ENCODE measurements at regions not wholly inside any gene's neighbourhood (a gene's known extent, or its start where the extent isn't known, plus 50 kb on each side); places are given as distances from the start of the nearest gene placed in this dataset.

GRCh38 chr2:125085904-125086303 is 1060.8 kb downstream of the CNTNAP5 start:
- no peak for DNase-seq
- CTCF ChIA-PET: no interaction called here
- Mint-ChIP-seq H3K4me1 (ENCODE audit: low read depth) (no peaks in the 10 kb centered on the region), H3K27ac (no peak overlapping the region), H3K27me3 (no peaks in the 10 kb centered on the region), H3K9me3 (peaks cover 12% of the 10 kb centered on the region), H3K4me3 (no peak overlapping the region), H3K36me3 (no peaks in the 10 kb centered on the region)
- intact Hi-C loops (cut with micrococcal nuclease): no loop called here
- POLR2A ChIA-PET: no interaction called here

GRCh38 chr2:125086313-125087184 is 1061.5 kb downstream of the CNTNAP5 start:
- DNase-seq: no peak
- intact Hi-C loops (cut with micrococcal nuclease): no loop called here
- Mint-ChIP-seq H3K27me3 (no peaks in the 10 kb centered on the region), H3K9me3 (peaks cover 16% of the 10 kb centered on the region), H3K4me3 (no peak overlapping the region), H3K27ac (no peak overlapping the region), H3K4me1 (ENCODE audit: low read depth) (no peaks in the 10 kb centered on the region), H3K36me3 (no peaks in the 10 kb centered on the region)
- ChIA-PET CTCF (no interaction called here), POLR2A (no interaction called here)

- POLR2A ChIA-PET: no interaction called here
Observed at GRCh38 chr2:125092276-125093009, 1067.4 kb downstream of the CNTNAP5 start.

GRCh38 chr2:125095826-125096225 is 1070.7 kb downstream of the CNTNAP5 start:
- POLR2A ChIA-PET: no interaction called here
- CTCF ChIA-PET: no interaction called here
- H3K36me3 Mint-ChIP-seq: no peaks in the 10 kb centered on the region
- H3K9me3 Mint-ChIP-seq: peaks cover 11% of the 10 kb centered on the region
- no peaks in the 10 kb centered on the region for H3K27me3 Mint-ChIP-seq
- H3K4me3 Mint-ChIP-seq: no peak overlapping the region
- no peak for DNase-seq
- no peaks in the 10 kb centered on the region for H3K4me1 Mint-ChIP-seq (ENCODE audit: low read depth)
- H3K27ac Mint-ChIP-seq: no peak overlapping the region
- intact Hi-C loops (cut with micrococcal nuclease): no loop called here

More at GRCh38 chr2:125092276-125093009, 1067.4 kb downstream of the CNTNAP5 start:
- Mint-ChIP-seq H3K9me3 (peaks cover 20% of the 10 kb centered on the region), H3K27me3 (no peaks in the 10 kb centered on the region), H3K4me3 (no peak overlapping the region), H3K36me3 (no peaks in the 10 kb centered on the region), H3K27ac (no peak overlapping the region), H3K4me1 (ENCODE audit: low read depth) (no peaks in the 10 kb centered on the region)
- CTCF ChIA-PET: no interaction called here
- no peak for DNase-seq
- intact Hi-C loops (cut with micrococcal nuclease): no loop called here

- Mint-ChIP-seq H3K36me3 (no peaks in the 10 kb centered on the region), H3K9me3 (peaks cover 10% of the 10 kb centered on the region), H3K27ac (no peak overlapping the region), H3K4me1 (ENCODE audit: low read depth) (no peaks in the 10 kb centered on the region), H3K4me3 (no peak overlapping the region), H3K27me3 (no peaks in the 10 kb centered on the region)
- POLR2A ChIA-PET: no interaction called here
- intact Hi-C loops (cut with micrococcal nuclease): no loop called here
- CTCF ChIA-PET: no interaction called here
- DNase-seq: no peak
Observed at GRCh38 chr2:125106710-125107109, 1081.6 kb downstream of the CNTNAP5 start.

GRCh38 chr2:125107446-125107845 is 1082.4 kb downstream of the CNTNAP5 start:
- DNase-seq: no peak
- POLR2A ChIA-PET: no interaction called here
- H3K4me1 Mint-ChIP-seq (ENCODE audit: low read depth): no peaks in the 10 kb centered on the region
- no peak overlapping the region for H3K27ac Mint-ChIP-seq
- peaks cover 9% of the 10 kb centered on the region for H3K9me3 Mint-ChIP-seq
- intact Hi-C loops (cut with micrococcal nuclease): no loop called here
- H3K4me3 Mint-ChIP-seq: no peak overlapping the region
- CTCF ChIA-PET: no interaction called here
- no peaks in the 10 kb centered on the region for H3K36me3 Mint-ChIP-seq
- no peaks in the 10 kb centered on the region for H3K27me3 Mint-ChIP-seq

GRCh38 chr2:125108251-125108650 is 1083.2 kb downstream of the CNTNAP5 start:
- H3K4me1 Mint-ChIP-seq (ENCODE audit: low read depth): no peaks in the 10 kb centered on the region
- H3K27me3 Mint-ChIP-seq: no peaks in the 10 kb centered on the region
- H3K9me3 Mint-ChIP-seq: peaks cover 6% of the 10 kb centered on the region
- ChIA-PET POLR2A (no interaction called here), CTCF (interaction anchor here (0.7 kb wide), 1 partner anchor 1413 kb away, joined by 3 read pairs; no protein-coding TSS in a partner anchor)
- intact Hi-C loops (cut with micrococcal nuclease): no loop called here
- H3K4me3 Mint-ChIP-seq: no peak overlapping the region
- DNase-seq: no peak
- no peaks in the 10 kb centered on the region for H3K36me3 Mint-ChIP-seq
- no peak overlapping the region for H3K27ac Mint-ChIP-seq

GRCh38 chr2:125125902-125126301 is 1100.8 kb downstream of the CNTNAP5 start:
- Mint-ChIP-seq H3K4me1 (ENCODE audit: low read depth) (no peaks in the 10 kb centered on the region), H3K9me3 (peaks cover 33% of the 10 kb centered on the region), H3K27ac (no peak overlapping the region), H3K36me3 (no peaks in the 10 kb centered on the region), H3K27me3 (no peaks in the 10 kb centered on the region), H3K4me3 (no peak overlapping the region)
- ChIA-PET POLR2A (no interaction called here), CTCF (no interaction called here)
- no peak for DNase-seq
- intact Hi-C loops (cut with micrococcal nuclease): no loop called here

- DNase-seq: no peak
- ChIA-PET CTCF (no interaction called here), POLR2A (no interaction called here)
- Mint-ChIP-seq H3K4me3 (no peak overlapping the region), H3K36me3 (no peaks in the 10 kb centered on the region), H3K9me3 (peaks cover 5% of the 10 kb centered on the region), H3K4me1 (ENCODE audit: low read depth) (no peaks in the 10 kb centered on the region), H3K27ac (no peak overlapping the region), H3K27me3 (no peaks in the 10 kb centered on the region)
- intact Hi-C loops (cut with micrococcal nuclease): no loop called here
Observed at GRCh38 chr2:125160947-125161346, 1135.9 kb downstream of the CNTNAP5 start.

- DNase-seq: no peak
- Mint-ChIP-seq H3K9me3 (peaks cover 8% of the 10 kb centered on the region), H3K36me3 (no peaks in the 10 kb centered on the region), H3K27me3 (no peaks in the 10 kb centered on the region), H3K27ac (no peak overlapping the region), H3K4me1 (ENCODE audit: low read depth) (no peaks in the 10 kb centered on the region), H3K4me3 (no peak overlapping the region)
- POLR2A ChIA-PET: no interaction called here
- intact Hi-C loops (cut with micrococcal nuclease): no loop called here
- CTCF ChIA-PET: no interaction called here
Observed at GRCh38 chr2:125167152-125167551, 1142.1 kb downstream of the CNTNAP5 start.

GRCh38 chr2:125167820-125168219 is 1142.7 kb downstream of the CNTNAP5 start:
- Mint-ChIP-seq H3K27ac (no peak overlapping the region), H3K36me3 (no peaks in the 10 kb centered on the region), H3K9me3 (peaks cover 8% of the 10 kb centered on the region), H3K4me3 (no peak overlapping the region), H3K4me1 (ENCODE audit: low read depth) (no peaks in the 10 kb centered on the region), H3K27me3 (no peaks in the 10 kb centered on the region)
- no peak for DNase-seq
- POLR2A ChIA-PET: no interaction called here
- CTCF ChIA-PET: no interaction called here
- intact Hi-C loops (cut with micrococcal nuclease): no loop called here

- intact Hi-C loops (cut with micrococcal nuclease): no loop called here
- CTCF ChIA-PET: no interaction called here
Observed at GRCh38 chr2:125168442-125168841, 1143.4 kb downstream of the CNTNAP5 start.

More at GRCh38 chr2:125168442-125168841, 1143.4 kb downstream of the CNTNAP5 start:
- Mint-ChIP-seq H3K9me3 (peaks cover 8% of the 10 kb centered on the region), H3K4me3 (no peak overlapping the region), H3K4me1 (ENCODE audit: low read depth) (no peaks in the 10 kb centered on the region), H3K27me3 (no peaks in the 10 kb centered on the region), H3K36me3 (no peaks in the 10 kb centered on the region), H3K27ac (no peak overlapping the region)
- no peak for DNase-seq
- POLR2A ChIA-PET: no interaction called here

Measured in activated CD4-positive, alpha-beta memory T cell treated with anti-CD3 and anti-CD28 coated beads for 36 hours (primary cell).